ENCODE measurements at regions not wholly inside any gene's neighbourhood (a gene's known extent, or its start where the extent isn't known, plus 50 kb on each side); places are given as distances from the start of the nearest gene placed in this dataset.

- no peaks in the 10 kb centered on the region for H4K20me1 ChIP-seq (ENCODE audit: insufficient read depth, low read depth, low read length)
- no peaks in the 10 kb centered on the region for H3K79me2 ChIP-seq (ENCODE audit: low read length)
- H3K4me3 ChIP-seq (ENCODE audit: low read length): no peak overlapping the region
- no peak overlapping the region for H3K4me2 ChIP-seq (ENCODE audit: low read depth, low read length, poor library complexity, severe bottlenecking)
- no peak for DNase-seq
- no peaks in the 10 kb centered on the region for H3K27me3 ChIP-seq (ENCODE audit: low read length)
- no peak overlapping the region for H3K27ac ChIP-seq (ENCODE audit: low read length)
- no peaks in the 10 kb centered on the region for H3K4me1 ChIP-seq (ENCODE audit: low read length)
- no peak overlapping the region for H3K9ac ChIP-seq (ENCODE audit: low read length)
- no peaks in the 10 kb centered on the region for H3K9me3 ChIP-seq (ENCODE audit: low read length)
- no peak overlapping the region for H2AFZ ChIP-seq (ENCODE audit: low read length)
- no peaks in the 10 kb centered on the region for H3K9me2 ChIP-seq (replicated peaks; ENCODE audit: insufficient read depth, low read length)
- H3K36me3 ChIP-seq (ENCODE audit: insufficient read depth, low read length): no peaks in the 10 kb centered on the region
Measured at GRCh38 chr18:25604196-25604893, 252.4 kb upstream of the ZNF521 start.

DNA sequence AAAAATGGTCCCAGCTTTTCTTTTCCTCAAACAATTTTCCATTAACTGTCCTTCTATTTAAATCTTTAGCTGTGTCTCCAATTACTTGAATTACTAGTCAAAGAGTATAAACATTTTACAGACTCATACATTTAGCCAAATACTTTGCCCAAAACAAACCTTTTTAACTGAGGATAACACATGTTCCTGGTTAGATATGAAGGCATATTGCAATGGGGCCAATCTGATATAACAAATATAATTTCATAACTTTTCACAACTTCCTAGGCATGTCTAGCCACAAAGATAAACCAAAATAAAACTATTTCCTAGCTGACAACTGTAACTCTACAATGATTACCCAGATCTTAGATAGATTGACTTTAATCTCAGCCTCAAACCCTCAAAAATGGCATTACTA lies 247.5 kb upstream of the ZNF521 start:
- H3K9me3 ChIP-seq (ENCODE audit: low read length): no peaks in the 10 kb centered on the region
- H3K9me2 ChIP-seq (replicated peaks; ENCODE audit: insufficient read depth, low read length): no peaks in the 10 kb centered on the region
- no peak overlapping the region for H3K4me3 ChIP-seq (ENCODE audit: low read length)
- no peaks in the 10 kb centered on the region for H4K20me1 ChIP-seq (ENCODE audit: insufficient read depth, low read depth, low read length)
- no peak overlapping the region for H3K9ac ChIP-seq (ENCODE audit: low read length)
- H3K36me3 ChIP-seq (ENCODE audit: insufficient read depth, low read length): no peaks in the 10 kb centered on the region
- DNase-seq: no peak
- no peak overlapping the region for H2AFZ ChIP-seq (ENCODE audit: low read length)
- H3K4me1 ChIP-seq (ENCODE audit: low read length): no peaks in the 10 kb centered on the region
- no peak overlapping the region for H3K4me2 ChIP-seq (ENCODE audit: low read depth, low read length, poor library complexity, severe bottlenecking)
- no peaks in the 10 kb centered on the region for H3K27me3 ChIP-seq (ENCODE audit: low read length)
- H3K79me2 ChIP-seq (ENCODE audit: low read length): no peaks in the 10 kb centered on the region
- H3K27ac ChIP-seq (ENCODE audit: low read length): no peak overlapping the region

GRCh38 chr18:25597476-25597875 lies 245.5 kb upstream of the ZNF521 start:
- Histone ChIP-seq H3K27me3 (ENCODE audit: low read length) (no peaks in the 10 kb centered on the region), H4K20me1 (ENCODE audit: insufficient read depth, low read depth, low read length) (no peaks in the 10 kb centered on the region), H3K9ac (ENCODE audit: low read length) (no peak overlapping the region), H2AFZ (ENCODE audit: low read length) (no peak overlapping the region), H3K9me2 (replicated peaks; ENCODE audit: insufficient read depth, low read length) (no peaks in the 10 kb centered on the region), H3K27ac (ENCODE audit: low read length) (no peak overlapping the region), H3K4me3 (ENCODE audit: low read length) (no peak overlapping the region), H3K4me2 (ENCODE audit: low read depth, low read length, poor library complexity, severe bottlenecking) (no peak overlapping the region), H3K36me3 (ENCODE audit: insufficient read depth, low read length) (no peaks in the 10 kb centered on the region), H3K79me2 (ENCODE audit: low read length) (no peaks in the 10 kb centered on the region), H3K9me3 (ENCODE audit: low read length) (no peaks in the 10 kb centered on the region), H3K4me1 (ENCODE audit: low read length) (no peaks in the 10 kb centered on the region)
- no peak for DNase-seq

DNA sequence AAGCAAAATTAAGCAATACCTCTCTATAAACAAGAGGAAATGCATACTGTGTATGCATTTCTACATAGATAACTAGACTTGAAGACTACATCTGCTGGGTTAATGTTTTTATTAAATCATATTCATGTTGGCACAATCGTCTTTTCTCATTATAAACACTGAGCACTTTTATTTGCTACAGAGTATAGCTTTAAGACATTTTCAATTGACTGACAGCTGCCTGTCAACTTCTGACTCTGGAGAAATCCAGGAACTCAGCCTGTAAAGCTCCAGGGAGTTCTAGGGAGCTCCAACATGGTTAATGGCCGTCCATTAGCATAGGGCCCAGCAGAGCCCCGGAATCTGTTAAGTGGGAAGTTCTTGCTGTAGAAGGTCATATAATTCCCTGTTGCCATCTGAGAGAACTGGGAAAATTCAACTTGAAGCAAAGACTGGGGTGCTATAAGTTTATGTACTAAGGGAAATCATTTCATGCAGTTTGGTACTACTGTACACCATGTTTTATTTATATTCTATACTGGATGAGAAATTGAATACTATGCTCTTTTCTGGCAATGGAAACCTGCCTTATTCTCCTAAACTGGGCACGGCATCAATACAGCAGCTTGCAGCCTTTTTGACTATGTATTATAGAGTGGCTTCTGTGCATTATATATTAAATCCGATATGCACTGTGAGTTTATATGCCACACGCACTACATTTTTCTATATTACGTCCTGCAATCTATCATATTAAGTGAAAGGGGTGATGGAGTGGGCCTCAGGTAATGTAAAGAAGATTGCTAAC lies 243.5 kb upstream of the ZNF521 start:
- Histone ChIP-seq H3K36me3 (ENCODE audit: insufficient read depth, low read length) (no peaks in the 10 kb centered on the region), H3K9me2 (replicated peaks; ENCODE audit: insufficient read depth, low read length) (no peaks in the 10 kb centered on the region), H3K4me2 (ENCODE audit: low read depth, low read length, poor library complexity, severe bottlenecking) (no peak overlapping the region), H3K27ac (ENCODE audit: low read length) (no peak overlapping the region), H3K9me3 (ENCODE audit: low read length) (no peaks in the 10 kb centered on the region), H2AFZ (ENCODE audit: low read length) (no peak overlapping the region), H3K79me2 (ENCODE audit: low read length) (no peaks in the 10 kb centered on the region), H4K20me1 (ENCODE audit: insufficient read depth, low read depth, low read length) (no peaks in the 10 kb centered on the region), H3K9ac (ENCODE audit: low read length) (no peak overlapping the region), H3K27me3 (ENCODE audit: low read length) (no peaks in the 10 kb centered on the region), H3K4me1 (ENCODE audit: low read length) (no peaks in the 10 kb centered on the region), H3K4me3 (ENCODE audit: low read length) (no peak overlapping the region)
- no peak for DNase-seq

GRCh38 chr18:25594351-25594750 lies 242.4 kb upstream of the ZNF521 start:
- H3K9ac ChIP-seq (ENCODE audit: low read length): no peak overlapping the region
- no peak overlapping the region for H3K4me2 ChIP-seq (ENCODE audit: low read depth, low read length, poor library complexity, severe bottlenecking)
- no peaks in the 10 kb centered on the region for H4K20me1 ChIP-seq (ENCODE audit: insufficient read depth, low read depth, low read length)
- H3K36me3 ChIP-seq (ENCODE audit: insufficient read depth, low read length): no peaks in the 10 kb centered on the region
- H3K4me1 ChIP-seq (ENCODE audit: low read length): no peaks in the 10 kb centered on the region
- H3K4me3 ChIP-seq (ENCODE audit: low read length): no peak overlapping the region
- H3K27me3 ChIP-seq (ENCODE audit: low read length): no peaks in the 10 kb centered on the region
- no peaks in the 10 kb centered on the region for H3K79me2 ChIP-seq (ENCODE audit: low read length)
- H3K9me2 ChIP-seq (replicated peaks; ENCODE audit: insufficient read depth, low read length): no peaks in the 10 kb centered on the region
- no peak overlapping the region for H2AFZ ChIP-seq (ENCODE audit: low read length)
- no peaks in the 10 kb centered on the region for H3K9me3 ChIP-seq (ENCODE audit: low read length)
- no peak for DNase-seq
- H3K27ac ChIP-seq (ENCODE audit: low read length): no peak overlapping the region

GRCh38 chr18:25592804-25593360 lies 240.9 kb upstream of the ZNF521 start:
- Histone ChIP-seq H3K27ac (ENCODE audit: low read length) (no peak overlapping the region), H3K9ac (ENCODE audit: low read length) (no peak overlapping the region), H3K4me1 (ENCODE audit: low read length) (no peaks in the 10 kb centered on the region), H3K4me2 (ENCODE audit: low read depth, low read length, poor library complexity, severe bottlenecking) (no peak overlapping the region), H3K27me3 (ENCODE audit: low read length) (no peaks in the 10 kb centered on the region), H4K20me1 (ENCODE audit: insufficient read depth, low read depth, low read length) (no peaks in the 10 kb centered on the region), H3K79me2 (ENCODE audit: low read length) (no peaks in the 10 kb centered on the region), H3K9me3 (ENCODE audit: low read length) (no peaks in the 10 kb centered on the region), H3K9me2 (replicated peaks; ENCODE audit: insufficient read depth, low read length) (no peaks in the 10 kb centered on the region), H3K36me3 (ENCODE audit: insufficient read depth, low read length) (no peaks in the 10 kb centered on the region), H3K4me3 (ENCODE audit: low read length) (no peak overlapping the region), H2AFZ (ENCODE audit: low read length) (no peak overlapping the region)
- DNase-seq: no peak

DNA sequence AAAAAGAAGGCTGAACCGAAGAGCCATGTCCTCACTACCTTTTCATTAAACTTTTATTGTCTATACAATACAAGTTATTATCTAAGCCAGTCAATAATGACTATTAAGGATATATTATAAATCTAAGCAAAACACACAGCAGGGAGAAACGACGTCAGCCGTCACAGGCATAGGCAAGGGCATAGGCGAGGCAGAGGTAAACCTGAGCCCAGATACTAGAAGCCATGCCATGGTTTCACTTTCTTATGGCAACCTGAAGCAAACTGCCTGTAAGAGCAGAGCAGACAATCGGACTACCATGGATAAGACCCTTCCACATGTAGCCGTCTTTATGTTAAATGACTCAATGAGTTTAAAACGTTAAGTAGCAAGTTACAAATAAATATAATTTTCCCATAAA lies 238.5 kb upstream of the ZNF521 start:
- Histone ChIP-seq H3K36me3 (ENCODE audit: insufficient read depth, low read length) (no peaks in the 10 kb centered on the region), H4K20me1 (ENCODE audit: insufficient read depth, low read depth, low read length) (no peaks in the 10 kb centered on the region), H2AFZ (ENCODE audit: low read length) (no peak overlapping the region), H3K4me3 (ENCODE audit: low read length) (no peak overlapping the region), H3K27ac (ENCODE audit: low read length) (no peak overlapping the region), H3K9me2 (replicated peaks; ENCODE audit: insufficient read depth, low read length) (no peaks in the 10 kb centered on the region), H3K9ac (ENCODE audit: low read length) (no peak overlapping the region), H3K9me3 (ENCODE audit: low read length) (no peaks in the 10 kb centered on the region), H3K4me2 (ENCODE audit: low read depth, low read length, poor library complexity, severe bottlenecking) (no peak overlapping the region), H3K4me1 (ENCODE audit: low read length) (no peaks in the 10 kb centered on the region), H3K27me3 (ENCODE audit: low read length) (no peaks in the 10 kb centered on the region), H3K79me2 (ENCODE audit: low read length) (no peaks in the 10 kb centered on the region)
- DNase-seq: no peak

DNA sequence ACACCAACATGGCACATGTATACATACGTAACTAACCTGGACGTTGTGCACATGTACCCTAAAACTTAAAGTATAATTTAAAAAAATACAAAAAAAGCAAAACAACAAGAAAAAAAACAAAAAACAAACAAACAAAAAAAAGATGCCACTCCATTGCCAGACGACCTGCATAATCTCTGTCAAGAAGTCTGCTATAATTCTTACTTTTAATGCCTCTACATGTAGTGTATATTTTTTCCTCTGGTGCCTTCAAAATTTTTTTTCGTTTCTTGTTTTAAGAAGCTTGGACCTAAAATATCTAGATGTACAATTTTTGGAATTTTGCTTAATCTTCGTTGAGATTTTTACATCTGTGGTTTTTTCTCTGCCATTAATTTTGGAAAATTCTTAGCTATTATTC lies 235.6 kb upstream of the ZNF521 start:
- Histone ChIP-seq H3K36me3 (ENCODE audit: insufficient read depth, low read length) (no peaks in the 10 kb centered on the region), H3K79me2 (ENCODE audit: low read length) (no peaks in the 10 kb centered on the region), H3K9me2 (replicated peaks; ENCODE audit: insufficient read depth, low read length) (no peaks in the 10 kb centered on the region), H2AFZ (ENCODE audit: low read length) (no peak overlapping the region), H3K9me3 (ENCODE audit: low read length) (no peaks in the 10 kb centered on the region), H3K4me2 (ENCODE audit: low read depth, low read length, poor library complexity, severe bottlenecking) (no peak overlapping the region), H3K4me1 (ENCODE audit: low read length) (no peaks in the 10 kb centered on the region), H3K27me3 (ENCODE audit: low read length) (no peaks in the 10 kb centered on the region), H3K9ac (ENCODE audit: low read length) (no peak overlapping the region), H3K4me3 (ENCODE audit: low read length) (no peak overlapping the region), H4K20me1 (ENCODE audit: insufficient read depth, low read depth, low read length) (no peaks in the 10 kb centered on the region), H3K27ac (ENCODE audit: low read length) (no peak overlapping the region)
- no peak for DNase-seq

All from Karpas-422 (cell line).